ENCODE measurements at regions not wholly inside any gene's neighbourhood (a gene's known extent, or its start where the extent isn't known, plus 50 kb on each side); places are given as distances from the start of the nearest gene placed in this dataset.

- TF ChIP-seq ZNF276 (CRISPR knock-in tag; IDR thresholded peaks at IDR 0.05; ENCODE audit: low read depth), result 0 out of 2 replicates have a peak, but pooled peaks have one; percentile 12
- peak; percentile 10 for TF ChIP-seq IRF2 (CRISPR knock-in tag; IDR thresholded peaks at IDR 0.05)
- peak; percentile 8; the same call in 1 of the 2 replicates for TF ChIP-seq ZNF761 (CRISPR knock-in tag; conservative IDR thresholded peaks at IDR 0.05)
- no peak for TF ChIP-seq ZNF24 (IDR thresholded peaks at IDR 0.05)
- peak; percentile 14 for TF ChIP-seq CBX1 (IDR thresholded peaks at IDR 0.05; ENCODE audit: low read depth)
- no peak for TF ChIP-seq ZNF510 (CRISPR knock-in tag; IDR thresholded peaks at IDR 0.05; ENCODE audit: low read depth)
- no peak for TF ChIP-seq ZNF441 (CRISPR knock-in tag; IDR thresholded peaks at IDR 0.05; ENCODE audit: borderline replicate concordance)
- TF ChIP-seq POLR2A (IDR thresholded peaks at IDR 0.05; ENCODE audit: insufficient read depth in 1 of 2, low read depth in 2 of 2, low read length in 2 of 2), result peak in 1 of 2 experiments; percentile 6; a peak in 1 of 4 replicates
- TF ChIP-seq ZNF205 (CRISPR knock-in tag; IDR thresholded peaks at IDR 0.05), result no peak
- TF ChIP-seq TCF7 (IDR thresholded peaks at IDR 0.05; ENCODE audit: low read depth), result no peak
- TF ChIP-seq THAP9 (CRISPR knock-in tag; IDR thresholded peaks at IDR 0.05; ENCODE audit: borderline replicate concordance), result no peak
- no peak for TF ChIP-seq NONO (IDR thresholded peaks at IDR 0.05)
- 0 out of 2 replicates have a peak, but pooled peaks have one; percentile 0 for TF ChIP-seq NONO (CRISPR knock-in tag; conservative IDR thresholded peaks at IDR 0.05)
- peak; percentile 37; the same call in 1 of the 2 replicates for TF ChIP-seq ATF5 (CRISPR knock-in tag; IDR thresholded peaks at IDR 0.05; ENCODE audit: low read depth)
- TF ChIP-seq ZNF101 (CRISPR knock-in tag; IDR thresholded peaks at IDR 0.05; ENCODE audit: borderline replicate concordance, low read depth), result no peak
- TF ChIP-seq ZNF280D (CRISPR knock-in tag; IDR thresholded peaks at IDR 0.05), result 0 out of 2 replicates have a peak, but pooled peaks have one; percentile 16
- TF ChIP-seq DNMT1 (CRISPR knock-in tag; IDR thresholded peaks at IDR 0.05), result 0 out of 2 replicates have a peak, but pooled peaks have one; percentile 2
- TF ChIP-seq ZNF180 (CRISPR knock-in tag; IDR thresholded peaks at IDR 0.05; ENCODE audit: borderline replicate concordance, low read depth), result no peak
- no peak for TF ChIP-seq FOXJ3 (CRISPR knock-in tag; IDR thresholded peaks at IDR 0.05; ENCODE audit: borderline replicate concordance)
- 0 out of 2 replicates have a peak, but pooled peaks have one; percentile 2 for TF ChIP-seq GTF3A (CRISPR knock-in tag; conservative IDR thresholded peaks at IDR 0.05)
- 0 out of 2 replicates have a peak, but pooled peaks have one; percentile 14 for TF ChIP-seq ZNF775 (CRISPR knock-in tag; IDR thresholded peaks at IDR 0.05; ENCODE audit: borderline replicate concordance)
Measured at GRCh38 chr6:43912116-43912577, 142.1 kb downstream of the VEGFA start (continued).
